Stimulated activated CD4-positive, alpha-beta T cell treated with anti-CD3 and anti-CD28 coated beads, Interleukin-4, amount 100 ng/mL, for 1 hour (primary cell): ENCODE measurements at regions not wholly inside any gene's neighbourhood (a gene's known extent, or its start where the extent isn't known, plus 50 kb on each side); places are given as distances from the start of the nearest gene placed in this dataset.
"Not testable (repeated sequence)": the region's sequence is repeated elsewhere in the genome, so short reads cannot be mapped to it uniquely, and the experiment has no call there.

Experiments used
- DNase-seq: peaks from one replicate; pipeline ENCODE4 v3.0.0-alpha.2; 2020

DNA sequence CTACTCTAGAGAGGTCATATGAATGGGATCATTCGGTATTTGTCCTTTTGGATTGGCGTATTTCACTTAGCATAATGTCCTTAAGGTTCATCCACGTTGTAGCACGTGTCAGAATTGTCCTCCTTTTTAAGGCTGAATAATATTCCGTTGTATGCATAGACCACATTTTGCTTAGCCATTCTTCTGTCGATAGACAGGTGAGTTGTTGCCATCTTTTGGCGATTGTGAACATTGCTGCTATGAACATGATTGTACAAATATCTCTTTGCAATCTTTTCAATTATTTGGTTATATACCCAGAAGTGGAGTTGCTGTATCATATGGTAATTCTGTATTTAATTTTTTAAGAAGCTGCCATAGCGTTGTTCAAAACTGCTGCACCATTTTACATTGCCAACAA is 52.4 kb upstream of the GOLGA8J start:
- DNase-seq: no peak

- DNase-seq: no peak
Observed at GRCh38 chr15:30023798-30024295, 58.9 kb upstream of the GOLGA8J start.

- DNase-seq: no peak
Observed at GRCh38 chr15:30010746-30011145, 72.0 kb upstream of the GOLGA8J start.

- no peak for DNase-seq
Observed at GRCh38 chr15:30008156-30008555, 74.6 kb upstream of the GOLGA8J start.

DNA sequence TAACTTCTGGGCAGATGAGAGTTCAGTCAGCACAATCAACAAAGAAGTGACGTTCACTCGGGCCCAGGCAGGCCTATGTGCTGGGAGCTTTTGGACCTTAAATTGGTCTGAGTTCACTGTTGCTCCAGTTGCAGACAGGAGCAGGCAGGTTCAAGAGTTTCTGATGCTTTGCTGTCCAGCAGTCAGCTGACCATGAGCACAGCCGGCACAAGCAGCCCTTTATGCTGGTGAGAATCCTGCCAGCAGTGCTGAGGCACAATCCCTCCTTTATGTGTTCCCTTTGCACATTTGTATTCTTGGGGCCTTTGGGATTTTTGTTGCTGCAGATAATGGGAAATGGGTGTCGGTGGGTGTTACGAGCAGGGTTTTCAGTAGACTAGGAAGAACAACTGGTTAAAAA is 81.2 kb upstream of the GOLGA8J start:
- no peak for DNase-seq

GRCh38 chr15:29998033-29998432 is 84.7 kb upstream of the GOLGA8J start:
- DNase-seq: no peak

DNA sequence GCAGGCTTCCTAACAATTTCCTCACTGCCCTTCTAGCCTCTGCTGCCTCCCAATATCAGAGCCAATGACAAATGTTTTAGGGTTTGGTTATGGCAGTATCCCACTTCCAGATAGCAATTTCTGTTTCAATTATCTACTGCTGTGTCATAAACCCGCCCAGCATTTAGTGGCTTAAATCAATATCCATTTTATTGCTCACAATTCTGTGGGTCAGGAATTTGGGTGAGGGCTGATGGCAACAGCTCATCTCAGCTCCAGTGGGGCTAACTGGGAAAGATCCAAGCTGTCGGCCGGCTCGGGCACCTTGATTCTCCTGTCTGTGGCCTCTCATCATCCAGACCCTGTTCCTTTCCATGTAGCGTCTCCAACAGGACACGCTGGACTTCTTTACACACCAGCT is 85.3 kb upstream of the GOLGA8J start:
- no peak for DNase-seq

DNA sequence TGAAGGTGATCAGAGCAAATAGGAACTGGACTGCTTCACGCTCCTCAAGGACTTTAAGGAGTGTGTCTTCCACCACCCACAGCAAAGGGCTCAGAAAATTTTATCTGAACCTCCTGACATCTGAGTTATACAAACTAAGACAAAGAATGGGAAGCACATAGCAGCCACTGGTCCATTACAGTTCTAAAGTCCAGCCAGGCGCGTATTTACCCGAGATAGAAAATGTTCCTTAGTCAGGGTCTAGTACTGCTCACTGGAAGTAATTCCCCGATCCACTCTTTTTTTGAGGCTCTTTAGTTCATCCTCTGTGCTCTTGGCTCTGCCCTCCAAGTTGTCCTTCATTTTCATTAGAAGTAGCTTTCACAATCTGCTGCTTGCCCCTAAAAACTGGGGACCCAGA is 88.5 kb upstream of the GOLGA8J start:
- DNase-seq: no peak

- DNase-seq: no peak
Observed at GRCh38 chr15:29990954-29991353, 91.8 kb upstream of the GOLGA8J start.

GRCh38 chr15:29990035-29990434 is 92.7 kb upstream of the GOLGA8J start:
- DNase-seq: no peak

DNA sequence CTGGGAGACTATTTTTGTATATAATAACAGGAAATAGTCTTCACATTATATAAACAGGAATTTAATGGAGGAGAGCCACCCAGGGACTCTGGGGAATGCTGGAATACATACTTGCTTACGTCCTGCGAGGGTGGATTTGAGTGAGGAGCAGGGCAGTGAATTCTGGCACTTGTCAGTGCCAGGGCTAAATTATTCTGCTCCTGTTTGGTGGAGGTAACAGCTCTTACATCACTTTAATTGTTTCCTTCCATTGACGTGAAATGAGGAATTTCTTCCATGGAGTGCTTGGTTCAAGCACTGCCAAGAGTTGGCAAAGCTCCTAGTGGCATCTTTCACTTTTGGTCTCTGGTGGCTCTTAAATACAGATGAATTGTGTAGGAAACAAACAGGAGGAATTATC is 94.1 kb upstream of the GOLGA8J start:
- DNase-seq: no peak

GRCh38 chr15:29986946-29987345 is 95.8 kb upstream of the GOLGA8J start:
- DNase-seq: no peak

DNA sequence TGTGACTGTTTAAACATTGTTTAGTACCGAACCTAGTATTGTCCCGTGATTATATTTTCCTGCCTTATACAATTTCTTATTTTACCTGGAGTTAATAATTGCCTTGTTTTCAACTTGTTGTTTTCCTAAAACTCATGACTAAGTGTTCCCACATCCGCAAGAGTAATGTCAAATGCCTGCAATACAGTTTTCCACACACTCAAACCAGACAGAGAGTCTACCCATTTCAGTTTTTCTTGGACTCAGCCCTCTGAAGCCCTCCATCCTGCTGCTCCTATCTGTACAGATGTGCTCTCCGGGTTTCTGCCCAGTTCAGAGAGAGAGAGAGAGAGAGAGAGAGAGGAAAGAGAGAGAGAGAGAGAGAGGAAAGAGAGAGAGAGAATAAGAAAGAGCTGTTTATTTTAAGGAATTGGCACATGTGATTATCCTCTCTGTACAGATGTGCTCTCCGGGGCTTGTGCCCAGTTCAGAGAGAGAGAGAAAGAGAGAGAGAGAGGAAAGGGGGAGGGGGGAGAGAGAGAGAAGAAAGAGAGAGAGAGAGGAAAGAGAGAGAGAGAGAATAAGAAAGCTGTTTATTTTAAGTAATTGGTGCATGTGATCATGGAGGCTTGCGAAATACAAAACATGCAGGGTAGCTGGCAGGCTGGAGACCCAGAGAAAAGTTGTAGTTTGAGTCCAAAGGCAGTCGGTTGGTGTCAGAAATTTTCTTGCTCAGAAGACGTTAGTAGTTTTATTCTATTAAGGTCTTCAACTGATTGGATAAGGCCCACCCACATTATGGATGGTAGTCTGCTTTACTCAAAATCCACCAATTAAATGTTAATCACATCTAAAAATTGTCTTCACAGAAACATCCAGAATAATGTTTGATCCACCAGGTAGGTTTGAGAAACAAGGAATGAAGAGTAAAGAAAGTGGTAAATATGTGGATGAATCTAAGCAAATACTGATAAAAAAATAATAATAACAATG is 104.1 kb upstream of the GOLGA8J start:
- no peak for DNase-seq

DNA sequence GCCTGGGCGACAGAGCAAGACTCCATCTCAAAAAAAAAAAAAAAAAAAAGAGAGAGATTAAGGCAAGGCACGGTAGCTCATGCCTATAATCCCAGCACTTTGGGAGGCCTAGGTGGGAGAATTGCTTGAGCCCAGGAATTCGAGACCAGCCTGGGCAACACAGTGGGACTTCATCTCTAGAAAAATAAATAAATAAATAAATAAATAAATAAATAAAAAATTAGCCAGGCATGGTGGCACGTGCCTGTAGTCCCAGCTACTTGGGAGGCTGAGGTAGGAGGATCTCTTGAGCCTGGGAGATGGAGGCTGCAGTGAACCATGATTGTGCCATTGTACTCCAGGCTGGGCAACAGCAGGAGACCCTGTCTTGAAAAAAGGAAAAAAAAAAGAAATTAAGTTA is 108.7 kb upstream of the GOLGA8J start:
- DNase-seq: not testable (repeated sequence)

- DNase-seq: no peak
Observed at GRCh38 chr15:29972051-29972450, 110.7 kb upstream of the GOLGA8J start.

DNA sequence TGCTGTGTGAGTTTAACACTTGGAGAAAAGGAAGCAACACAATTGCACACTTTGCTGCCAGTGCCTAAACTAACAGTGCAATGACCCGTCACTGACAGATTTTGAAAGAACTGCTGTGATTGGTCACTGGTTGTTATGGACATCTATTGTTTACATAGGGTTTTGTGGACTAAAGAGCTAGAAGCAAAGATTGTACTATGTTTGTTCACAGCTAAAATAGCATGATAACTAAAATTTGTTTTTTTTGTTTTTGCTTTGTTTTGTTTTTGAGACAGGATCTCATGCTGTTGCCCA is 112.4 kb upstream of the GOLGA8J start:
- no peak for DNase-seq

DNA sequence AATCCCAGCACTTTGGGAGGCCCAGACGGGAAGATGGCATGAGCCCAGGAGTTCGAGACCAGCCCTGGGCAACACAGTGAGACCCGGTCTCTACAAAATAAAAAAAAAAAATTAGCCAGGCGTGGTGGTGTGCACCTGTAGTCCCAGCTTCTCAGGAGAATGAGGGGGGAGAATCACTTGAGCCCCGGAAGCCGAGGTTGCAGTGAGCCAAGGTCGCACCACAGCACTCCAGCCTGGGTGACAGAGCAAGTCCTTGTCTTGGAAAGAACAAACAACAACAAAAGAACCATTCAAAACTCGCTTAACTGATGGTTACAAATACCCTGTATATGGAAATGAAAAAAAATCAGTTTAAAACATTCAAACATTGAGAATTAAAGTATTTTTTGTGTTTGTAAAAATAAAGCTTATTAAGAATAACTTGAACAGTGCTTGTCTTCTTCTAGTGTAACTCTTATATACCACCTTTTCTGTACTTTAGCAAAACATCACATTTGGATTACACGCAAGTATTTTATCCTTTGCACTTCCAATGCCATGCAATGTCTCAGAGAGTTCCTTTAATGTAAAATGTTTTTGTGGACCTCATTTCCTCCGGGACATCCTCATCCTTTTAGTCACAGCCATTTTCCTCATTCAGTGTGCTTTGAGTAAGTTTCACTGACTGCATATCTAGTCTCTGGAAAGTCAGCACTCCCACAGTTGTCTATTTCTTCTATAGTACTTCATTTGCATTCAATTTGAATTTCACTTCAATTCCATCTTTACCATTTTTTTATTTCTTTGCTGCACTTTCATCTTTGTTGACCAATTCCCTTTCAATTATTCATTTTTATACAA is 113.0 kb upstream of the GOLGA8J start:
- DNase-seq: no peak

DNA sequence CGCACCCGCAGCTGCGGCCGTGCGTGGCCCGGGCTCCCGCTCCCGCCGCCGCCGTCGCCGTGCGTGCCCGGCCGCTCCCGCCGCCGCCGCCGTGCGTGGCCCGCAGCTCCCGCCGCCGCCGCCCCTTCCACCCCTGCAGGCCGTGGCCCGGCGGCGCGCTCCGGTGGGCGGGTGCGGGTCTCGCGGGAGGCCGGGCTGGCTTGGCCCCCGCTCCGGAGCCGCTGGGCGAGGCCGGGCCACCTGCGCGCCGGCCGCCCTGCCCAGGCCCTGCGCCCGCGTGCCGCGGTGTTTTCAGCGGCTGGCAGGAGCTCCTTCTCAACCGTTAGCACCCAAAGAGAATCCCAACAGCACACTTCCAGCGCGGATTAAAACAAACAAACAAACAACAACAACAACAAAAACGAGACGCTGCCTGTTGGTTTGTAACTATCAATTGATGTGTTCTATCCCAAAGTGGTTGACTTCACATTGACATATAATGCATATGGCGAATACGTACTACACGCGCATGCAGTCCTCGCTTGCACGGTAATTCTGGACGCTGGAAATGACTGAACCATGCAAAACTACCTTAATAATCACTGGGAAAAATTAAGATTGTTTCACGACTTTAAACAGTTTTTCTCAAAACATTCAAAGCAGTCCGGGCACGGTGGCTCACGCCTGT is 113.7 kb upstream of the GOLGA8J start:
- no peak for DNase-seq

GRCh38 chr15:29968099-29968894 is 114.5 kb upstream of the GOLGA8J start:
- DNase-seq: no peak

DNA sequence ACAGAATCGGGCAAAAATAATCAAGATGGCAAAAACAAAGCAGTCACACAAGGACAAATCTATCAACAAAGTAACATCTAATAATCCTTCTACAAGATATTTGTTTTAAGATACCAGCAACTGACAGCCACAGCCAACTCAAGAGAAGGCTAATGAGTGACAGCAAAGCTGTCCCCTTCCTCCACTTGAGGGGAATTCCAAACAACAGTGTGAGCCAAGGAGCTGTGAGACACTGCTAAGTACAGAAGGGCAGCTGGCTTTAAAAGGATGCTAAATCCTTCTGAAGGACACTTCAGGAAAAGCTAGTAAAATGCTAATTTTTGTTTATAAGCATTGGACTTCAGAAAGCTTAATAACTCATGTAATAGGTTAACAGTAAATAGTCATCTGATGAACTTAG is 120.3 kb upstream of the GOLGA8J start:
- no peak for DNase-seq

- DNase-seq: no peak
Observed at GRCh38 chr15:29959384-29960137, 123.2 kb upstream of the GOLGA8J start.

- no peak for DNase-seq
Observed at GRCh38 chr15:29952225-29952624, 130.0 kb upstream of the TJP1 start.
